Glutamatergic neuron (in vitro differentiated cells): ENCODE measurements at regions not wholly inside any gene's neighbourhood (a gene's known extent, or its start where the extent isn't known, plus 50 kb on each side); places are given as distances from the start of the nearest gene placed in this dataset.

ENCODE experiments used
- DNase-seq: peaks from one replicate; pipeline ENCODE4 v3.0.0; 2022
- H3K27ac Mint-ChIP-seq: one replicate; pipeline ENCODE4 v1.8.0; 2020; ENCODE audit warnings: mild to moderate bottlenecking, mixed read lengths, inconsistent platforms; ENCODE audit not compliant: unreplicated experiment
- H3K27me3 Mint-ChIP-seq: one replicate; pipeline ENCODE4 v1.8.0; 2020; ENCODE audit warnings: mild to moderate bottlenecking, moderate library complexity, mixed read lengths, inconsistent platforms; ENCODE audit not compliant: unreplicated experiment
- H3K36me3 Mint-ChIP-seq: one replicate; pipeline ENCODE4 v1.8.0; 2020; ENCODE audit warnings: mild to moderate bottlenecking, mixed read lengths, inconsistent platforms; ENCODE audit not compliant: unreplicated experiment
- H3K4me1 Mint-ChIP-seq: one replicate; pipeline ENCODE4 v1.8.0; 2020; ENCODE audit warnings: mild to moderate bottlenecking, low read depth, mixed read lengths, inconsistent platforms; ENCODE audit not compliant: unreplicated experiment
- H3K4me3 Mint-ChIP-seq: one replicate; pipeline ENCODE4 v1.8.0; 2020; ENCODE audit warnings: mild to moderate bottlenecking, mixed read lengths, inconsistent platforms; ENCODE audit not compliant: unreplicated experiment
- H3K9me3 Mint-ChIP-seq: one replicate; pipeline ENCODE4 v1.8.0; 2020; ENCODE audit warnings: mild to moderate bottlenecking, moderate library complexity, mixed read lengths, inconsistent platforms; ENCODE audit not compliant: unreplicated experiment
- TF ChIP-seq, protein P1 (sequence below): fragments of 200-600 bp; sonication (generic); IDR thresholded peaks from one replicate; pipeline ENCODE4 v1.5.0; 2021; ENCODE audit not compliant: partially characterized antibody, unreplicated experiment

DNA sequence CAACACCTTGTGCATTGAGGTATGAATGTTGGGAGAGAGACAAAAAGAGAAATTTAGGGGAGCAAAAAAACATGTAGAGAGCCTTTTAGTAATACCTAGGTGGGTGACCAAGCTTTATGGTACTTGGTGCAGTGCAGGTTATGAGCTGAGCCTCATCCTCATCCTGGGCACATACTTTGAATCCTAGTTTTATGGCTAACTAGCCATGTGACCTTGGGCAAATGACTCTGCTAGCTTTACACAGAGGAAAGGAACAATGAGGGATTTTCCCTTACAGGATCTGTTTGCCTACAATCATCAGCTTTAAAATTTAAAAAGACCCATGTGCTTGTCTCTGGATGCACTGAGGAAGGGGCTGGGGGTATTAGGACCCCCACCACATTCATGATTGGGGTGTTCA is 187.8 kb upstream of the ISX start:
- Mint-ChIP-seq H3K27me3 (no peaks in the 10 kb centered on the region), H3K4me3 (no peak overlapping the region), H3K27ac (no peak overlapping the region), H3K4me1 (no peaks in the 10 kb centered on the region), H3K9me3 (peaks cover 2% of the 10 kb centered on the region), H3K36me3 (no peaks in the 10 kb centered on the region)
- TF ChIP-seq, protein P1, sequence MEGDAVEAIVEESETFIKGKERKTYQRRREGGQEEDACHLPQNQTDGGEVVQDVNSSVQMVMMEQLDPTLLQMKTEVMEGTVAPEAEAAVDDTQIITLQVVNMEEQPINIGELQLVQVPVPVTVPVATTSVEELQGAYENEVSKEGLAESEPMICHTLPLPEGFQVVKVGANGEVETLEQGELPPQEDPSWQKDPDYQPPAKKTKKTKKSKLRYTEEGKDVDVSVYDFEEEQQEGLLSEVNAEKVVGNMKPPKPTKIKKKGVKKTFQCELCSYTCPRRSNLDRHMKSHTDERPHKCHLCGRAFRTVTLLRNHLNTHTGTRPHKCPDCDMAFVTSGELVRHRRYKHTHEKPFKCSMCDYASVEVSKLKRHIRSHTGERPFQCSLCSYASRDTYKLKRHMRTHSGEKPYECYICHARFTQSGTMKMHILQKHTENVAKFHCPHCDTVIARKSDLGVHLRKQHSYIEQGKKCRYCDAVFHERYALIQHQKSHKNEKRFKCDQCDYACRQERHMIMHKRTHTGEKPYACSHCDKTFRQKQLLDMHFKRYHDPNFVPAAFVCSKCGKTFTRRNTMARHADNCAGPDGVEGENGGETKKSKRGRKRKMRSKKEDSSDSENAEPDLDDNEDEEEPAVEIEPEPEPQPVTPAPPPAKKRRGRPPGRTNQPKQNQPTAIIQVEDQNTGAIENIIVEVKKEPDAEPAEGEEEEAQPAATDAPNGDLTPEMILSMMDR: no peak
- DNase-seq: no peak

GRCh38 chr22:34879001-34879400 is 187.0 kb upstream of the ISX start:
- Mint-ChIP-seq H3K27me3 (no peaks in the 10 kb centered on the region), H3K4me1 (no peaks in the 10 kb centered on the region), H3K27ac (no peak overlapping the region), H3K9me3 (peaks cover 2% of the 10 kb centered on the region), H3K36me3 (peaks cover 4% of the 10 kb centered on the region), H3K4me3 (no peak overlapping the region)
- no peak for DNase-seq
- TF ChIP-seq, protein P1: no peak

- Mint-ChIP-seq H3K4me1 (peaks cover 2% of the 10 kb centered on the region), H3K27me3 (no peaks in the 10 kb centered on the region), H3K27ac (no peak overlapping the region), H3K36me3 (peaks cover 4% of the 10 kb centered on the region), H3K4me3 (no peak overlapping the region), H3K9me3 (peaks cover 2% of the 10 kb centered on the region)
- TF ChIP-seq, protein P1: no peak
- DNase-seq: no peak
Measured at GRCh38 chr22:34880662-34881061, 185.3 kb upstream of the ISX start.

- H3K27me3 Mint-ChIP-seq: no peaks in the 10 kb centered on the region
- DNase-seq: no peak
- H3K4me1 Mint-ChIP-seq: peaks cover 2% of the 10 kb centered on the region
- peaks cover 2% of the 10 kb centered on the region for H3K9me3 Mint-ChIP-seq
- TF ChIP-seq, protein P1: no peak
- peaks cover 4% of the 10 kb centered on the region for H3K36me3 Mint-ChIP-seq
- no peak overlapping the region for H3K4me3 Mint-ChIP-seq
- no peak overlapping the region for H3K27ac Mint-ChIP-seq
Measured at GRCh38 chr22:34881453-34881852, 184.5 kb upstream of the ISX start.

DNA sequence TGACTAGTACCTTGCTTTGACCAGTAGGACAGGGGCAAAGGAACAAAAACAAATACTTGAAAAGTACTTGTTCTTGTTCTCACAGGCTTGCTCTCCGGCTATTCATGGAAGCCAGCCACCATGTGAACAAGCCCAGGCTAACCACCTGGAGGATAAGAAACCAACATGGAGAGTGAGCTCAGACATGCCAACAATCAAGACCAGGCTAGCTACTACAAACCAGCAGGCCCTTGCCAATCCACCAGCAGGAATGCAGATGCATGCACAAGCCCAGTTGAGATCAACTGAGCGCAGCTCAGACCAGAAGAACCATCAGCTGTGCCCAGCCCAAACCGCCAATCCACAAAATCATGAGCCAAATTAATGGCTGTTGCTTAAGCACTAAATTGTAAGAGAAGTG is 180.1 kb upstream of the ISX start:
- H3K27ac Mint-ChIP-seq: no peak overlapping the region
- TF ChIP-seq, protein P1: no peak
- H3K4me1 Mint-ChIP-seq: peaks cover 2% of the 10 kb centered on the region
- H3K4me3 Mint-ChIP-seq: no peak overlapping the region
- DNase-seq: no peak
- peaks cover 2% of the 10 kb centered on the region for H3K27me3 Mint-ChIP-seq
- H3K36me3 Mint-ChIP-seq: peaks cover 21% of the 10 kb centered on the region
- H3K9me3 Mint-ChIP-seq: peaks cover 4% of the 10 kb centered on the region
